Stimulated activated CD8-positive, alpha-beta memory T cell treated with anti-CD3 and anti-CD28 coated beads, Interleukin-12 subunit alpha, Interleukin-12 subunit beta, amount 100 ng/mL, for 24 hours (primary cell): ENCODE measurements at regions not wholly inside any gene's neighbourhood (a gene's known extent, or its start where the extent isn't known, plus 50 kb on each side); places are given as distances from the start of the nearest gene placed in this dataset.

ENCODE experiments used
- DNase-seq: peaks from one replicate; pipeline ENCODE4 v3.0.0-alpha.2; 2020; ENCODE audit errors: extremely low read depth

- DNase-seq, result no peak
These were observed 59.4 kb upstream of the RMDN2 start for GRCh38 chr2:37865640-37866039.

- DNase-seq, result no peak
These were observed 58.7 kb upstream of the RMDN2 start for GRCh38 chr2:37866171-37866934.

- DNase-seq, result no peak
These were observed 57.9 kb upstream of the RMDN2 start for GRCh38 chr2:37867166-37867565.

GRCh38 chr2:37868866-37869265, 56.2 kb upstream of the RMDN2 start:
- no peak for DNase-seq

GRCh38 chr2:37869304-37869703, 55.8 kb upstream of the RMDN2 start:
- DNase-seq, result no peak

GRCh38 chr2:37869771-37870170, 55.3 kb upstream of the RMDN2 start:
- no peak for DNase-seq

- DNase-seq, result no peak
These were observed 54.3 kb upstream of the RMDN2 start for GRCh38 chr2:37870829-37871228.

GRCh38 chr2:37871456-37872191, 53.5 kb upstream of the RMDN2 start:
- DNase-seq, result no peak

- DNase-seq, result no peak
These were observed 52.8 kb upstream of the RMDN2 start for GRCh38 chr2:37872192-37872750.

GRCh38 chr2:37873229-37873628, 51.9 kb upstream of the RMDN2 start:
- no peak for DNase-seq

- DNase-seq, result no peak
These were observed 51.2 kb upstream of the RMDN2 start for GRCh38 chr2:37873749-37874330.

GRCh38 chr2:37874470-37874869, 50.6 kb upstream of the RMDN2 start:
- DNase-seq, result no peak
